ENCODE measurements at regions not wholly inside any gene's neighbourhood (a gene's known extent, or its start where the extent isn't known, plus 50 kb on each side); places are given as distances from the start of the nearest gene placed in this dataset.

DNA sequence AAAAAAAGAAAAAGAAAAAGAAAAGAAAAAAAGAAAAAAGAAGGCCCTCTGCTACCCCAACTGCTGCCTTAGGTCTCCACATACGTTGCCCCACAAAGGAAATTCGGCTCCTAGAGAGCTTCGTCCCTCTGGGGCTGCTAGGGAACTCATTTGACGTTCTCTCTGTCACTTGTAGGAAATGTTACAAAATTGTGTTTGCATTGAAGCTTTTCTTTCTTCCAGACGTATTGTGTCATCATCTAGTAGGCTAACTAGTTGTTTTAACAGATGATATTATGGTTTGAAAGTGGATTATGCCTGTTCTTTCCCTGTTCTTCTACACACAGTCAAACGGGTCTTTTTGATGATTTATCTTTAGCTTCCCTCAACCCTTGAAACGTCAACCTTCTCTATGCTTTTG lies 125.3 kb downstream of the BDH1 start:
- H3K27ac Mint-ChIP-seq (ENCODE audit: unreplicated experiment): no peak overlapping the region
- H3K4me1 Mint-ChIP-seq: peaks cover 29% of the 10 kb centered on the region
- no peak for DNase-seq (ENCODE audit: low read depth, low spot score)
- peaks cover 6% of the 10 kb centered on the region for H3K27me3 Mint-ChIP-seq (ENCODE audit: low read depth)
- TF ChIP-seq, protein P1, sequence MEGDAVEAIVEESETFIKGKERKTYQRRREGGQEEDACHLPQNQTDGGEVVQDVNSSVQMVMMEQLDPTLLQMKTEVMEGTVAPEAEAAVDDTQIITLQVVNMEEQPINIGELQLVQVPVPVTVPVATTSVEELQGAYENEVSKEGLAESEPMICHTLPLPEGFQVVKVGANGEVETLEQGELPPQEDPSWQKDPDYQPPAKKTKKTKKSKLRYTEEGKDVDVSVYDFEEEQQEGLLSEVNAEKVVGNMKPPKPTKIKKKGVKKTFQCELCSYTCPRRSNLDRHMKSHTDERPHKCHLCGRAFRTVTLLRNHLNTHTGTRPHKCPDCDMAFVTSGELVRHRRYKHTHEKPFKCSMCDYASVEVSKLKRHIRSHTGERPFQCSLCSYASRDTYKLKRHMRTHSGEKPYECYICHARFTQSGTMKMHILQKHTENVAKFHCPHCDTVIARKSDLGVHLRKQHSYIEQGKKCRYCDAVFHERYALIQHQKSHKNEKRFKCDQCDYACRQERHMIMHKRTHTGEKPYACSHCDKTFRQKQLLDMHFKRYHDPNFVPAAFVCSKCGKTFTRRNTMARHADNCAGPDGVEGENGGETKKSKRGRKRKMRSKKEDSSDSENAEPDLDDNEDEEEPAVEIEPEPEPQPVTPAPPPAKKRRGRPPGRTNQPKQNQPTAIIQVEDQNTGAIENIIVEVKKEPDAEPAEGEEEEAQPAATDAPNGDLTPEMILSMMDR (conservative IDR thresholded peaks at IDR 0.05): no peak
- H3K36me3 Mint-ChIP-seq (ENCODE audit: low read depth): no peaks in the 10 kb centered on the region
- H3K4me3 Mint-ChIP-seq: no peak overlapping the region
- no peaks in the 10 kb centered on the region for H3K9me3 Mint-ChIP-seq

DNA sequence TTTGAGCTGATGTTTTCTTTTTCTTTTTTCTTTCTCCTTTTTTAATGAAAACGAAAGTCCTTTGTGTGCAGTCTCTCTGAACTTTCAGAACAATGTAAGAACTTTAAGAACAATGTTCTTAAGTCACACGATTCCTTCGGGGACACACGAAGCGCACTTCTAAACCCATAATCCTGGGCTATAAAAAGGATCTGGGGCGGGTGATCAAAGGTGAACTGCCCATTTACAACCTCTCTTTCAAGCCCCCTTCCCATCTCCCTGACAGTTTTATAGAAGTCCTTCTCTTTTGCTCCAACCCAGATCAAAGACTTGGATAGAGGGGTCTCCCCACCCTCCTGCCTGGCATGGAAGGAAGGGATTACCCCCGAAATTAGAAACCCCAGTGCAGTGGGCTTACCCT lies 126.8 kb downstream of the BDH1 start:
- Mint-ChIP-seq H3K4me3 (no peak overlapping the region), H3K27ac (ENCODE audit: unreplicated experiment) (no peak overlapping the region), H3K4me1 (peaks cover 16% of the 10 kb centered on the region), H3K36me3 (ENCODE audit: low read depth) (no peaks in the 10 kb centered on the region), H3K27me3 (ENCODE audit: low read depth) (peaks cover 4% of the 10 kb centered on the region), H3K9me3 (no peaks in the 10 kb centered on the region)
- no peak for DNase-seq (ENCODE audit: low read depth, low spot score)
- TF ChIP-seq, protein P1 (conservative IDR thresholded peaks at IDR 0.05): no peak

DNA sequence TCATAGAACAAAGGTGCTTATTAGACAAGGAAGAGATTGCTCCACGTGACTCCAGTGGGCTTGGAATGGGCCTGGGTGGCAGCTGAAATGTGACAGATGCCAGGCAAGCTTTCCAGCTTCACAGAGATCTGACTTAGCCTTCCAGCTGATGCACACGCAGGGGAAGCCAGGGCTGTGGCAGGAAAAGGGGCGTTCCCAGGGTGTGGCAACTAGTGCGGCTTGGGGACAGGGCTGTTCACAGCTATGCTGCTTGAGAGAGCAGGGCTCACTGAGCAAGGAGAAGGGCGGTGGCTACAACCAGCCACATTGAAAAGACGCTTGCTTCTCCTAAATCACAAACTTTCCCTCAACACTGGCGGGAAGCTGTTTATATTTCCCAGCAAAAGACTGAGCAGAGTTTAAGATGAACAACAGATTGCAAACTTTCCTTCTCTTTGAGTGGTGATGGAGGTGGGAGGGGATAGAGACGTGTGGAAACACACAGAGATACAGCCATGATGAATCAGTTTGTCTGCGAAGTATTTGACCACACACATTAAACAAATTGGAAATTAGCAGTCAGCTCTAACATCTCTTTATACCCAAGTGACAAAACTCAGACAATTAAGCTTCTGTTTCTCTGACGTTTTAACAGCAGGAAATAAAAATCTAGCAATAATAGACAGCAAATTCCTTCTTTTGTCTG lies 127.5 kb downstream of the BDH1 start:
- TF ChIP-seq, protein P1 (conservative IDR thresholded peaks at IDR 0.05): no peak
- DNase-seq (ENCODE audit: low read depth, low spot score): no peak
- peaks cover 4% of the 10 kb centered on the region for H3K27me3 Mint-ChIP-seq (ENCODE audit: low read depth)

DNA sequence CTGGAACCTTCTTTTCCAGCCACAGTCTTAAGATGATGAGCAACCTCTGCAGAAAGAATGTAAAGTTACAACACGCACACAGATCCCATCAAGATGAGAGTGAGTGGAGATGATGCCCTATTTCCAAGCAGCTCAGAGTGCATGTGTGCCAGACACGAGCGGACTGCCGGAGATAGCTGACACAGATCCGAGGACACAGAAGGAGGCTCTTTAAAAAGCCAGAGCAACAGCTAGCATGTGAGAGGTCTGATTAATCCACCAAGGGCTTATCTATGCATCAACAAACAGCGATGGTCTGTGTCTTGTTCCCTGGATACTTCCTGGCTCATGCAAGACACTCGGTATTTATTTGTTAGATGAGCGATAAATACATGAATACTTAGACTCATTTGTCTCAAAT lies 128.6 kb upstream of the DLG1 start:
- H3K27ac Mint-ChIP-seq (ENCODE audit: unreplicated experiment): no peak overlapping the region
- H3K4me3 Mint-ChIP-seq: no peak overlapping the region
- peaks cover 4% of the 10 kb centered on the region for H3K27me3 Mint-ChIP-seq (ENCODE audit: low read depth)

More for the DNA sequence above, 127.5 kb downstream of the BDH1 start:
- no peaks in the 10 kb centered on the region for H3K36me3 Mint-ChIP-seq (ENCODE audit: low read depth)
- no peak overlapping the region for H3K4me3 Mint-ChIP-seq
- H3K4me1 Mint-ChIP-seq: peaks cover 14% of the 10 kb centered on the region
- H3K9me3 Mint-ChIP-seq: no peaks in the 10 kb centered on the region
- no peak overlapping the region for H3K27ac Mint-ChIP-seq (ENCODE audit: unreplicated experiment)

DNA sequence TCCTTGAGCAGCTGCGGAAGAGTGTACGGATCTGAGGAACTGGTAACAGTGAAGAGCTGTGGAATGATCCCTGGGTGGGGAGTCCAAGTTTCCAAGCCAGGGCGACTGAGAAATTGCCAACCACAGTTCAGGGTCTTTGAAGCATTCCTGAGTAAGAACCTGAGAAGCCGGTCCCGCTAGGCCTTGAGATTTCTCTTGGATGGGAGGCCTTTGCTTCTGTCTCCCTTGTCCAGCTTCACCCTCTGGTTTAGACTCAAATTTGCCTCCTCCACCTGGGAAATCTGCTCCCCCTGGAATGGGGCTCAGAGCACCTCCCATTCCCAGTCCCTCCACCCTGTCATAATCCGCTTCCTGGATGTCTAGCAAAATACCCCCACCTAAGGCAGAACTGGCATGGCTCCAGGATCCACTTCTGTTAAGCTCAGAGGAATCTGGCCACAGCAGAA lies 127.7 kb upstream of the DLG1 start:
- Mint-ChIP-seq H3K4me3 (no peak overlapping the region), H3K27me3 (ENCODE audit: low read depth) (peaks cover 4% of the 10 kb centered on the region), H3K36me3 (ENCODE audit: low read depth) (no peaks in the 10 kb centered on the region), H3K27ac (ENCODE audit: unreplicated experiment) (no peak overlapping the region), H3K4me1 (peaks cover 14% of the 10 kb centered on the region), H3K9me3 (no peaks in the 10 kb centered on the region)
- DNase-seq (ENCODE audit: low read depth, low spot score): no peak
- TF ChIP-seq, protein P1 (conservative IDR thresholded peaks at IDR 0.05): no peak

More for the DNA sequence above, 128.6 kb upstream of the DLG1 start:
- Mint-ChIP-seq H3K36me3 (ENCODE audit: low read depth) (no peaks in the 10 kb centered on the region), H3K9me3 (no peaks in the 10 kb centered on the region), H3K4me1 (peaks cover 14% of the 10 kb centered on the region)
- TF ChIP-seq, protein P1 (conservative IDR thresholded peaks at IDR 0.05): no peak
- no peak for DNase-seq (ENCODE audit: low read depth, low spot score)
